CMK (cell line): ENCODE measurements at regions not wholly inside any gene's neighbourhood (a gene's known extent, or its start where the extent isn't known, plus 50 kb on each side); places are given as distances from the start of the nearest gene placed in this dataset.
"Not testable (repeated sequence)": the region's sequence is repeated elsewhere in the genome, so short reads cannot be mapped to it uniquely, and the experiment has no call there.

Source experiments
- DNase-seq: peaks from one replicate; pipeline ENCODE4 v3.0.0-alpha.2; 2010; ENCODE audit warnings: low read depth

- DNase-seq = no peak
Measured at GRCh38 chr5:155711882-155712281, 615.1 kb upstream of the SGCD start.

DNA sequence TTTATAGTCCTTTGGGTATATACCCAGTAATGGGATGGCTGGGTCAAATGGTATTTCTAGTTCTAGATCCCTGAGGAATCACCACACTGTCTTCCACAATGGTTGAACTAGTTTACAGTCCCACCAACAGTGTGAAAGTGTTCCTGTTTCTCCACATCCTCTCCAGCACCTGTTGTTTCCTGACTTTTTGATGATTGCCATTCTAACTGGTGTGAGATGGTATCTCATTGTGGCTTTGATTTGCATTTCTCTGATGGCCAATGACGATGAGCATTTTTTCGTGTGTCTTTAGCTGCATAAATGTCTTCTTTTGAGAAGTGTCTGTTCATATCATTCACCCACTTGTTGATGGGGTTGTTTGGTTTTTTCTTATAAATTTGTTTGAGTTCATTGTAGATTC, 612.5 kb upstream of the SGCD start:
- DNase-seq = not testable (repeated sequence)

DNA sequence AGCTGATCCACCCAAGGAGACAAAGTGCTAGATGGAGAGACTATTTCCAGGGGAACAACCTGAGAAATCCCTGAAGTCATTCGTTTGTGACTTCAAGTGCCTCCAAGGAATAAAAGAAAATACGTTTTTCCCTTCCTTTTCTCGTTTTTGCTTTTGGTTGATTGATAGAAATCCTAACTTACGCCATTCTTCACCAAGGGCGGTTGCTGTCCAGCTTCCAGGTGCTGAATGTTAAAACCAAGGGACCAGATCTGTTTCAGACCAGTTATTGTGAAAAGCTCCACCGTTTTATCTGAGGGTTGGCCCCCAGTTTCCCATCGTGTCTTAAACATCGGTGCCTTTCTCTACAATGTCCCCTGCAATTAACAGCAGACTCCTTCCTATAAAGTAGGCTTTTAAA, 600.7 kb upstream of the SGCD start:
- no peak for DNase-seq

DNA sequence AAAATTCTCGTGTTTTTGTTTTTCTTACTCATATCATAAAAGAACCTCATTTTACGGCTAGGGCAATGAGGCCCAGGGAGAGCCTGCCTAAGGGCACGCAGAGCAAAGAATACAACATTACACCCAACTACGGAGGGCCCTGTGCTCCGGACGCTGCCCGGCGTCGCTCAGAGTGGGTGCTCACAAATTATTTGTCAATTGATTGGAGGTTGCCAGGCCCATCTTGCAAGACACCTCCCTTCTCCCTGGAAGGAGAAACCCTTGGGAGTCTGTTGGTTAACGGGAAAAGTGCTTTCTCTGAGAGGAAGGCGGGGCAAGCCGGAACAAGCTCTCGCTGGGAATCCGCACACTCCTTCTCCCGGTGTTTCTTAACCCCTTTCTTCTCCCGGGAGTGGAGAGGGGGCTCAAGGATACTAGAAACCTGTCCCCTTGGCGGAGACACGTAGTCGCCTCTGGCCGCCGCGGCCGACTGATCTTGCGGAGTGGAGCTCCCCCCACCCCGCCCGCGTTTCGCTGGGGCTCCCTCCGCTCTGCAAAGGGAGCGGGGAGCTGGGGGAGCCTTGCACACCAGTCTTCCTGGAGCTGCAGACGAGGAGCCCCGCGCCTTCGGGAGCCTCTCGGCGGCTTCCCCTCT, 599.3 kb upstream of the SGCD start:
- DNase-seq = no peak

- DNase-seq = no peak
Measured at GRCh38 chr5:155728146-155728856, 598.7 kb upstream of the SGCD start.

- DNase-seq = no peak
Measured at GRCh38 chr5:155728857-155729683, 597.9 kb upstream of the SGCD start.

GRCh38 chr5:155729684-155730059, 597.3 kb upstream of the SGCD start:
- no peak for DNase-seq

DNA sequence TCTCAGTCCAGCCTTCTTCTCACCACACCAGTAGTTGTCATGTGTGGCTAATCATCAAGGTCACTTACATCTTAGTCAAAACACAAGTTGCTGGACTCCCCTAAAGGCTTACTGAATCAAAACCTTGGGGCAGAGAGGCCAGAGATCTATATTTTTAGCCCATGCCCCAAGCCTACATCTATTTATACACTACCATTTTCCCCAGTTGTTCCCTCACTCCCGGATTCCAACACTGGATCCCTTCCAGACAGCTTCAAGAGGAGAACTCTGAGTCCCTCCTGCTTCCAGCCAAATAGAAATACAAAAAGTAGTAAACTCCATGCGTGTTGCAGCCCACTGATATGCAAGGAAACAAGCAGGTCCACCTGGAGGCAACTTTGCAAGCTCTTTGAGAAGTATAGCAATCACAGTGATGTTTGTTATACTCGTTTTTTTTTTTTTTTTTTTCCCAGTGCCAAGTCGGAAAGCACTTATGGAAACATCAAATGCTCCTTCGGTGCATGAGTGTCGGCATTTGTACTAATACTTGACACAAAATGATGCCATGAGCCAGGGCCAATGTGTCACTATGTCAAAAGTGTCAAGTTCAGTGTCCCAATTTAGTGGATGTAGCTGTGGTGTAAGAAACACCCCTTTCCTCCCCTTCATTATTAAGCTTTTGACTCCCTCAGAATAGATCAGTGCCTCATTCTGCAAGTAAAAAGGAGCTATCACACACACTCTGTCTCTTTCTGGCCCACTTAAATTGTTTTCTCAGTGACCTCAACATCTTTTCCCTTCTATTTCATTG, 594.2 kb upstream of the SGCD start:
- DNase-seq = no peak

DNA sequence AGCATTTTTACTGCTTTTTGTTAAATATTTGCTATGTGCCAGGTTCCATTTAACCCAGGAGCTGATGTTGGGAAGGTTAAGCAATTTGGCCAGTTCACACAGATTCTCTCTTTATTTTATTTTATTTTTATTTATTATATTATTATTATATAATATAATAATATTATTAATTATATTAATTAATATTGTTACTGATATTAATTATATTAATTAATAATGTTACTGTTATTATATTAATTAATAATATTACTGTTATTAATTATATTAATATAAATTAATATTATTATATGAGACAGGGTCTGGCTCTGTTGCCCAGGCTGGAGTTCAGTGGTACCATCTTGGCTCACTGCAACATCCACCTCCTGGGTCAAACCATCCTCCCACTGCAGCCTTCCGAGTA, 593.0 kb upstream of the SGCD start:
- DNase-seq = no peak

DNA sequence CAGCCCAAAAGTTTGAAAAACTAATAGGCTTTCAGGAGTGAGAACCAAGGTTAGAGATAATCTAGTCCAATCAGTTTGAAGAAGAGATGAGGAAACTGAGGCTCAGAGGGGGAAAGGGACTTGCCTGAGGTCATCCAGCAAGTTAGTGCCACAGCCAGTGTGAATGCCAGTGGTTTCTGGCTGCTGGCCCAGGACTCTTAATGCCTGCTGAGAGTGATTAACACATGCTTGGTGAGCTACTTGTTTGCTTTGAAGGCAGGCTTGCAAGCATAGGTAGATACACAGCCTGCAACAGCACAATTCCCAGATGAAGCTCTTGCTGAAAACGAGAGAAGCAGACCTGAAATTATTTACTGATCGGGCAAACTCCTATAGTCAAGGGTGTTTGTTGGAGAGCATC, 591.6 kb upstream of the SGCD start:
- no peak for DNase-seq

- no peak for DNase-seq
Measured at GRCh38 chr5:155738616-155739015, 588.3 kb upstream of the SGCD start.

- DNase-seq = no peak
Measured at GRCh38 chr5:155746367-155747038, 580.5 kb upstream of the SGCD start.

DNA sequence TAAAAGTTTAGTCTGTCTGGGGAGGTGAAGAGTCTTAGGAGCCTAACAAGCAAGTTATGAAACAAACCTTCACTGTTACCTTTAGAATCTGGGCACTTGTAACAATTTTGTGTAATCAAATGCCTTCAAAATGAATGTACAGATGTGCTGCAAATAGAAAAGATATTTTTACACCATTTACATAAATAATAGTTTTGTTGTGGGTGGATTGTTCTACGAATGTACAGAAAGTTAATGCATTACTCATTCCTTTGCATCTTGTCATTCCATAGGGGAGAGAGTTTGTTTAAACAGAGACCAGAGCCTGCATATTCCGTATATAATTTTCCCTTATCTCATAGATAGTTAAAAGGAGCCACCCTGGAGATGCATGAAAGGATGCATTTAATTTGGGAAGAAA, 576.9 kb upstream of the SGCD start:
- no peak for DNase-seq

GRCh38 chr5:155750571-155750970, 576.4 kb upstream of the SGCD start:
- DNase-seq = no peak

- no peak for DNase-seq
Measured at GRCh38 chr5:155753943-155754581, 572.9 kb upstream of the SGCD start.

DNA sequence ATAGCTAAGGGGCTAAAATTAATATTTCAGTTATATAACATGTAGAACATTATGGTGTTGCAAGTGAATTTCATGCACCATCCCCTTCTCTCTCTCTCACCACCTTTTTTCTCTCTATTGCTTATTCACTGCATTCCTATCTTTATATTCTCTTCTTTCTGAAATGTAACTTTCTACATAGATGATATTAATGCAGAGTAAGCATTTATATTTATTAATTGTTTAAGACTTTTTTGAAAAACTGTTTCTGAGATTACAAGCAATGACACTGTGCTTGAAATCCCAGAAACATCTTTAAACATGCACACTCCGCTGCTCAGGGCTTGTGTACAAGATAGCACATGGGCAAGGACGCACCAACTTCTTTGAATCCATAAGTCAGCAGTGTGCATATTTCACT, 567.7 kb upstream of the SGCD start:
- no peak for DNase-seq

DNA sequence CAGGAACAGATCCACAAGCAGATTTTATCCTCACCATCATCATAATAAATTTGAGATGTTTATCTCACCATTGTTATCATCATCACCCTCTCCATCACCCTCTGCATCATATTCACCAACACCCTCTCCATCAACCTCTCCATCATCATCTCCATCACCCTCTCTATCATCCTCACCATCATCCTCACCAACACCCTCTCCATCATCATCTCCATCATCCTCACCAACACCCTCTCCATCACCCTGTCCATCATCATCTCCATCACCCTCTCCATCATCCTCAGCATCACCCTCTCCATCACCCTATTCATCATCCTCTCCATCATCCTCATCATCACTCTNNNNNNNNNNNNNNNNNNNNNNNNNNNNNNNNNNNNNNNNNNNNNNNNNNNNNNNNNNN, 567.0 kb upstream of the SGCD start:
- DNase-seq = no peak

- no peak for DNase-seq
Measured at GRCh38 chr5:155761502-155761901, 565.5 kb upstream of the SGCD start.

DNA sequence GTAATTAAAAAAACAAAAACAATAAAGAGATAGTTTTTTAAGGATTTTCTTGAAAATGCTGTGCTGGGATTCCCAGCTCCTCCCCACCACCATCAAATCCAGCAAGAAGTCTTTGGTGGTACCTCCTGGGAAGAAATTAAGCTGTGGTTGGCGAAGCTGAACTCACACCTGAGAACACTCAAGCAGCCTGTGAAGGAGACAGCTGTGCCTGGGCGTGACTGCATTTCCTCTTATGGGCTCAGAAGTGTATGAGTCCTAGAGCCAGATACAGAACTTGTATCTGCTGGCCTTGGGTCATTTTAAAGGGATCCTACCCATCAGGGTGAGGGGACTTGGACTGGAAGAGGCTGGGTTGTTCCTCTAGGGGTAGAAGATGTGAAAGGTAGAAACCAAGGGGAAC, 561.2 kb upstream of the SGCD start:
- no peak for DNase-seq

GRCh38 chr5:155767470-155767869, 559.5 kb upstream of the SGCD start:
- DNase-seq = no peak

DNA sequence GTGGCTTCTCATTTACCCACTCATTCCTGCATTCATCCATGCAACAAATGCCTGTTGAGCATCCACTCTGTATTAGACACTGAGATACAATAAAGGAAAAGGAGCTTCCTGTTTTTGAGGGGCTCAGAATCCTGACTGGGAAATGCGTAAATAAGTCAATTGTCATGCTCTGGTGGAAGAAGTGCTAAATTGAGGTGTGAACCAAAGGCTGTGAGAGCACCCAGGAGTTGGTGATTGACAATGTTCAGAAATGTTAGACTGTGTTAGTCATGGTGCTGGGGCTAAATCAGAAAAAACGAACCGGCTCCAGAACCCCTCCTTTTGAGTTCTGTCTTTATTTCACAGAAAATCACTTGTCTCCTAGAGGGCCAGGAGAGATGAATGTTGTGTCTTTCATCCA, 558.6 kb upstream of the SGCD start:
- no peak for DNase-seq
